Forelimb muscle (tissue), 1 donor: ENCODE measurements at regions not wholly inside any gene's neighbourhood (a gene's known extent, or its start where the extent isn't known, plus 50 kb on each side); places are given as distances from the start of the nearest gene placed in this dataset.

ENCODE experiments used
- DNase-seq: peaks from one replicate; pipeline ENCODE4 v3.0.0-alpha.2; 2013; ENCODE audit warnings: low read depth

DNA sequence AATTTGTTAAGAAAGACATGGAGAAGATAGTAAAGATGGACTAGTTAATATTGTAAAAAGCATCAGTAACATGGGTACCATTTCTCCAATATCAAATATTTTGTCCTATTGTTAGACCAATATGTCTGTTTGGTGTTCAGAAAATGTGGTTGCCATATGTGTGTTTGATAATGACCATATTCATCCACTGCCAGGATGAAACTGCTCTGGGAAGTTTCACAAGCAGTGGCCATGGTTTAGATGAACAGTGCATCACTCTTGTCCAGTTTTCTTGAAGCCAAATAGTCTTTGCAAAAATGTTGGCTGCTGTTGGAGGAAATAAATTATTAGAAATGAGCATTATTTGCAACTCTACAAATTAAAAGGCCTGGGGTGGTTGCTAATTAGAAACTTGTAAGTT is 333.8 kb downstream of the NUF2 start:
- no peak for DNase-seq

DNA sequence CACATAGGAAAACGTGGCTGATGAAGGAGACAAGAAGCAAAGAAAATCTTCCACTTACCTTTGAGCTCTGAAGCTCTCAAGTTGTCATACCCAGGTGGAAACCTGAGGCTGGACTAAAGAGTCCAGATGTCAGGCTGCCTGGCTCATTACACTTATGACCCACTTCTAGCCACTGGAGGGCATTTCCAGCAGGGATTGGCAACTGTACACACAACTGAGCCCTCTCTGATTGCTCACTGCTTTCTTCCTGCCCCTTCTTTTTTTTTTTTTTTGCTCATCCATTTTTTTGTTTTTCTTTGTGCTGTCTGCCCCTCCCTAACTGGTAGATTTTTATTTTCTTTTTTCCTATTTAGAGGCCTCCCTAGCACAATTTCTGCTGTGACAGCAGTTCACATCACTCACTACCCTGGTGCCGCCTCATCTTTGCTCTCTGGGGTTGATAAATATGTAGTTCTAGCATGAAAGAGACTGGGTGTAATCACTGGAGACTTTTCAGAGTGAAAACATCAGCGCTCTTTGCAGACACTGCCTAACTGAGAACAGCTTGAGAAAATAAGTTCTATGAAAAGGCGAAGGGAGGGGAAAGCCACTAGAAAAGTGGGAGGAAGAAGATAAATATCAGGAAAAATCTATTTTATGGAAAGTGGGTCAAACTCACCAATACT is 334.5 kb downstream of the NUF2 start:
- no peak for DNase-seq

DNA sequence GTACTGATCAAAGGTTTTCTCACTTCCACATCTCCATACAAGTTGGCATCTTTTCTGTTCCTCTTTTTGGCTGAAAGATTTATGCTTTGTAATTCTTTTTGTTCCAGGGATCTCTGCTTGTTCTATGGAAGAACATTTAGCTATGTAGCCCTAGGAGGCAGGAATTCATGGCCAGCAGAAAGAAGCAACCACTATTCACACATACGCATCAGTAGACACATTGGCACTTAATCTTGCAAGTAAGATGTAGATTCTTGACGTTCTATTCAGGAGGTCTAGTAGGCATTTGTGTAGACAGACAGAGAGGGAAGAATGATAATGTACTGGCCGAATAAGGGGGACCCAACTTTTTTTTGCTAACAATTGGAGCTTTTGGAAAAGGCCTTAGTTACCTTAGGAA is 336.0 kb downstream of the NUF2 start:
- no peak for DNase-seq

DNA sequence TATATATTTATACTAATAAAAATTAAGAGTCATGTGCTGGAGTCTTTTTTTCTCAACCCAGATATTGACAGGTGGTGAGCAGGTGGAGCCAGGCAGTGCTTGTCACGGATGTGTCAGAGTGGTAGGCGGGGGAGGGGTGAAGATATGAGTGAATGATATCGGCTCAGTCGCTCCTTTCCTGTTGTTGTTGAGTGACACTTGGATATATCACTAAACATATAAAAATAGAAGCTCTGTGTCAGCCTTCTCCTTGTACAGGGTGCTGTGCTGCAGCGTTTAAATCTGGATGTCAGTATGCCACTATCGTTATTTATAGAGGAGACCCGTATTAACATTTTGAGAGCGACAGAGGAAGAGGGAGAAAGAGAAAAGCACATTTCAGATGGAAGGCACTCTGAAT is 339.6 kb downstream of the NUF2 start:
- DNase-seq = no peak

DNA sequence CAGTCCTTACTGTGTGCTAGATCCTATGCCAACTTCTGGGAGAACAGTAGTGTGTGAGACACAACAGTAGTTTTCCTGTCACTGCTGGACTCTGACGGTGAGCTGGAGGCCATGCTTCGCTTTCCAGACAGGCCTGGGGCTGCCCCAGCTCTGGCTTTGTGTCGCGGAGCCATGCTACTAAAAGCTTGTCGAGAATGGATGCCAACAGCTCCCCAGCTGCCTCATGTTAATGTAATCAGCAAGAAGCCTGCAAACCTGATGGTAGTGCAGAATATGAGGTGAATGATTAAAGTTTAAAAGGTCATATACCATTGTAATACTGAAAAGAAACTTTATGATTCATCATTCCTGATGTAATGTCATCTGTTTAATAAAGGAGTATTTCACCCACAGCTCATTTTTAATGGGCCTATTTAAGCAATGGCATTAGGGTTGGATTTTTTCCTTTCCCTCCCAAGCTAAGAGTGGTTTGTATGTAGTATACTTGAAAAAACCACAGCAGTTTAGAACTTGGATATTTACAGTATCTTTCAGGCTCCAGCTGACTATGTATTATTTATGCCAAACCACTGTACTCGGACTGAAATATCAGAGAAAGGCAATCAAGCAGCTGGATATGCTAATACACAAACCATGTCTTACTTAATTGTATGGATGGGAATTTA is 343.0 kb downstream of the NUF2 start:
- no peak for DNase-seq

DNA sequence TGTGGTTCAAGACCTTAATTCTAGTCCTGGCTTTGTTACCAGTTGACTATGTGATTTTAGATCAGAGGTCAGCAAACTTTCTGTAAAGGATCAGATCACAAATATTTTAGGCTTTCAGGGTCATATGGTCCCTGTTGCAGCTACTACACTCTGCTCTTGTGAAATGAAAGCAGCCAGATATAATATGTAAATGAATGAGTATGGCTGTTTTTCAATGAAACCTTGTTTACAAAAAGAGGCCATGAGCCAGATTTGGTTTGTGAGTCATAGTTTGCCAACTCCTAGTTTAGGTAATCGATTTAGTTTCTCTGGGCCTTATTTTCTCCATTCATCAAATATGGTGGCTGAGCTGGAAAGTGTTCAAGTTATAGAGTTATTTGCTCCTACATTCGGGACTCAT is 346.7 kb downstream of the NUF2 start:
- no peak for DNase-seq

DNA sequence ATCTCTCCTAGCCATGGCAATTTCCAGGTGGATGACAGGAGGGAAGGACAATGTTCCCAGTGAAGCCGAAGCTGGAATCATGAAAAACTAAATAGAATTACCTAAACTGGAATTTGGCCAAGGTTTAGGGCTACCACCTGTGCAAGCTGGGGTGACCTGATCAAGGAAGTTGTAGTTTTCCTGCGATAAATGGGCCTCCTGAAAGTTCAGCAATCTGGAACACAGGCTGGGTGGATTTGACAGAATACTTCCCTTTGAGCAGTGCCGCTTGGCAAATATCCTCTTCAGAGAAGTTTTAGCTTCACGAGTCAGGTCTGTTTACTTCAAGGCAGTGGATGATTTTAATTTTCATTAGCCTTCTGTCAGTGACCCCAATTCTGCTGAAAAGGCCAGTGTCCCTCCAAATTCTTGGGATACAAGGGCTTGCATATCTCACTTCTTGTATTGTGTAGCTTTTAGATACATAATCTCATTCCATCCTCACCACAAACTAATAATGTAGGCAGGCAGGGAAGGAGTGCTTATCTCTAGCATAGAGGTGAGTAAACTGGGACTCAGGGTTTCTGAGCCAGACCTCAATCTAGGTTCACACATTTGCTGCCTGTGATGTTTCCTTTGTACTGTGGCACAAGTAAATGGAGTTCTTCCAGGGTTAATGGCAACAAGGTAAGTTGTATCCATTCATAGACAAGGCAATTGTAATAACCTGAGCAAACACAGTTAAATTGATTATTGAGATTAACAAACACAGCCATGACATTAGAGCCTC is 349.4 kb downstream of the NUF2 start:
- no peak for DNase-seq

DNA sequence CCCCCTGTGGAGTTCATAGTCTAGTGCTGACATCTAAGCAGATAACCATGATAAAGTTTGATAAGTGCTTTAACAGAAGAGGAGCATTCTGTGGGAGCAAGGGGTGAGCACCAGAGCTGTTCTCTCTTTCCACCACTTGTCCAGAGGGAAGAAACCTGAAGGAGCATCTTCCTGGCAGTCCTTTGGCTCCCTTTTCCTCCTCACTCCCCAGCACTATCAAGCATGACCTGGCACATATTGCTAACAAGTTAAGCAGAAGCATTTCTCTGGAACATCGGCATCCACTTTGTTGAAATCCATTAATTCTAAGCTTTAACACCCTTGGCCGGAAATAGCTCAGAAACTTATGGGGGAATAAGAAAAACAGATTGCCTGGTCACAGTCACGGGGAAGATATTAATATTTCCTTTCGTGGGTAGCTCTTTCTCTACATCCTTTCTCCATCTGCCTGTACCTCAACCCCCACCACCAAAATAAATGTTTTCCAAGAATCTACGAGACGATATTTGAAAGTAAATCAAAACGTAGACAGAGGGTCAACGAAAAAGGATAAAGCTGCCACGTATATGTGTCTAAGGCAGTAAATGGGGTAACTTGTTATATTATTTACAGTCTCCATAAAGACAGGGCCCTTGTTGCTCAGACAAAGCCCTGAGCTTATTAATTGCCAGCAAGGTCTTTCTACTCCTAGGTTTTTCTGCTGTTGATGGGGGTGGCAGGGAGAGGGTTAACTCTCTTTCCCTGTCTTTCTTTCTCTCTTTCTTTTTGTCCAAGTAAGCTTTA is 351.4 kb downstream of the NUF2 start:
- no peak for DNase-seq

DNA sequence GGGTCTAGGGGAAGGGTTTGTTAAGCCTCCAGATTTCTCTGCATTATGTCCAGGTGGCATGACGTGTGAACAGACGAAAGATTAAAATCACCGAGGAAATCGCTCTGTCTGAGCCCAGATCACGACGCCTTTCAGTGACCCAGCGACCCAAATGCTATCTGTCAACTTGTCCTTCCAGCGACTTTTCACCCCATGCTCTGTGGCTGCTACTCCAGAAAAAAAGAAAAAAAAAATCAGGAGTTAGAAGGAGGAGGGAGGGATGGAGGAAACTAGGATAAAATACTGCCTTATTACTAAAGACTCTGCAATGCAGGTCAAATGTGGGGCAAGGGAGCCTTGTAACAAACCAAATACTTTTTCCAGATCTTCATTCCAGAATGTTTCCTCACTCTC is 352.0 kb downstream of the NUF2 start:
- peak; percentile 16 for DNase-seq

DNA sequence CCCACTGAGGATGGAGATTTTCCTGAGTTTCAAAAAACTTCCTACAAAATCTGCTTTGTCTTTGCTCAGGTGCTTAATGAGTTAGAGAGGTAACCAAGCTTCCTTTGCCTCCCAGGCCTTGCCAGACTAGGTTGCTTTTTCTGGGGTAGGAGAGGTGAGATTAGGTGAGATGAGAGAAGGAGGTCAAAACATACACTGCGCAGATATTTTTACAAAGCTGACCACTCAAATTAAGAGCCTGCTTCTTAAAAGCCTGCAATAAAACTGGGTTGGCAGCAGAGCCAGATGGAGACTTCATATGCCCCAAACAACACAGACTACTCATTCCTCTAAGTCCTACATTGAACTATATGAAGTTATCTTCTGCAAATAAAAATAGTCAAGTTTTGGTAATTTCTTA is 352.5 kb downstream of the NUF2 start:
- no peak for DNase-seq

DNA sequence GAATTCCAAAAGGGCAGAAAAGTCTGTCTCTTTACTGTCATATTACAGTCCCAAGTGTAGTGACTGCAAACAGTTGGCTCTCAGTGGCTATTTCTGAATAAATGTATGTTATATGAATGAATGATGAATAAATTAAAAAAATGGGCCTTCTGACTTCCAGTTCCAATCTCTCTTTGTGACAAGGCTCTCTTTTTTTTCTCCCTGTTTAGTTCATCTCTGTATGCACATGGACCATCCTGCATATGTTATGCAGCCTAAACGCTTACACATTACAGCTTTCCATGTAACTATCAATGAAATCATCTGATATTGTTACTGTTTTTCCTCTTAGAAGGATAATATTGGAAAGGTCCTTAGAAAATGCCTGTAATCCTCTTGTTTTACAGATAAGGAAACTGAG is 363.0 kb downstream of the NUF2 start:
- no peak for DNase-seq

DNA sequence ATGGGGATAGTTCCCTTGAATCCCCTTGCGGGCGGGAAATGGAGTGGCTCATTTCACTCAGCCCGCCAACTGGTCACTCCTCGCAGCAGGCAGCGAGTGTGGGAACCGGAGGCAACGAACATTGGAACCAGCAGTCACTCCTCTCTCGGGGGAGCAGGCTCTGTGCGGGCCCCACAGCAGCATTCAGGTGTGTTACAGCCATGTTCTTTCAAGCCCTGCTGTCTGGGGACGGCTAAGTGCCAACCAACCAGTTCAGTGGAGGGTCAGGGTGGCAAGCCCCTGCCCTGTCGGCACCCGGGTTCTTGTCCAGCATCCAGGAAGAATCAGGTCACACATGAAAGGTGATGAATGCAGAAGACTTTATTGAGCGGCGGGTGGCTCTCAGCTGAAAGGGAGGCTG is 370.5 kb downstream of the NUF2 start:
- no peak for DNase-seq

DNA sequence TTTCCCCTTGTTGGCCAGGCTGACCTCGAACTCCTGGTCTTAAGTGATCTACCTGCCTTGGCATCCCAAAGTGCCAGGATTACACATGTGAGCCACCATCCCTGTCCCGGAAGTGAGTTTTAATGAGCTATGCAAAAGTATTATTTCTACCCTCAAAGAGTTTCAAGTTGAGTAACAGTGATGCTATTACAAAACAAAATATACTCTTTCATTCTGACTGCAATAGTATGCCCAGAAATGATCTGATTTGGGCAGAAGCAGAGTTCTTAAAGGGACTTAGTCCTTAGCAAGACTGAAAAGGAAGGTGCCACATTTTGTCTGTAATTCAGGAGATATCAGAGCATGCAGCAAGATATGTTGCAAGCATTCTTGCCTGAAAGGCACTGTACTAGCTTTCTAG is 375.4 kb downstream of the NUF2 start:
- DNase-seq = no peak

DNA sequence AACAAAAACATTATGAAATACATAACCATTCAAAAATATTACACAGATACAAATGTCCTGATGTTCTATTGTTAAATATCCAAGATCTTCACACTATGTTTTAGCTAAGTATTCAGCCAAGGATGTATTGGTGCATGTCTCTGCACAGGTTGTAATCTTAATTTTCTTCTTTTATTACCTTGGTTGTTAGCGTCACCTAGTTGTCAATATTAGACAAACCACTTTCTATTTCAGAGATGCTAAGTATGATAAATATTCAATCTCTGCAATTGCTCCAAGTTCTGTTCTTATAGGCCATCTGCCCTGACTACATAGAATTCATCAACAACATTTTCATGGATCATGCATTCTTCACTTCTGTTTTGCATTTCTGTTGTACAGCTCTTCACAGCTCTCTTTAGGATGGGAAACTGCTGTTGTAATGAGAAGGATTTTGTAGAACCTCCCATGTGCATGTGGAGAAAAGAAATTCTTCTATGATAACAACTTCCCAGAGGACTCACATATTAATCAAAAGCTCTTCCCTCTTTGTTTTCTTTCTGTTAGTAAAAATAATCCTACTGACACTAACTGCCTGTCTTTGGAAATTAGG is 380.1 kb downstream of the NUF2 start:
- no peak for DNase-seq

DNA sequence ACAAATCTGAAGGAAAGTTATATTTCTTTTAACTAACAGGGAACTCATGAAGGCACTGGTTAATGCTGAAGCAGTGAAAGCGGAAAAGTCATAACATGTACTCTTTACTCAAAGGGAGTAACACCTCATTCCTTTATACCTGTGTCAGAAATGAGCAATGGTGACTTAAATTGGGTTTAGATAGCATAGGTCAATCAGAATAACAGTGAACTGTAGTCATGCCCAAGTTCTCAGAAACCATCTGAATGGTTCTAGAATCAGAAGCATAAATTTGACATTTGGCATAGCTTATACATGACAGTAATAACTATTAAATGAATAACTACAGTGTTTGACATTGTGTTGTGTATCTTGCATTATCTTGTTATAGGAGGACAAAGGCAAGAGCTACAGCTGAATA is 382.0 kb downstream of the NUF2 start:
- DNase-seq = no peak

DNA sequence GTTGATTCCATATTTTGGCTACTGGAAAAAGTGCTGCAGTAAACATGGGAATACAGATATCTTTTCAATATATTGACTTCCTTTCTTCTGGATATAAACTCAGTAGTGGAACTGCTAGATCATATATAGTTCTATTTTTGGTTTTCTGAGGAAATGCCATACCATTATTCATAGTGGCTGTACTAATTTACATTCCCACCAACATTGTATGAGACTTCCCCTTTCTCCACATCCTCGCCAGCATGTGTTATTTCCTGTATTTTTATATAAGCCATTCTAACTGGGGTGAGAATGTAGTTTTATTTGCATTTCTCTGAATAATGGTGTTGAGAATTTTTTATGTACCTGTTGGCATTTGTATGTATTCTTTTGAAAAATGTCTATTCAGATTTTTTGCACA is 385.2 kb downstream of the NUF2 start:
- no peak for DNase-seq

DNA sequence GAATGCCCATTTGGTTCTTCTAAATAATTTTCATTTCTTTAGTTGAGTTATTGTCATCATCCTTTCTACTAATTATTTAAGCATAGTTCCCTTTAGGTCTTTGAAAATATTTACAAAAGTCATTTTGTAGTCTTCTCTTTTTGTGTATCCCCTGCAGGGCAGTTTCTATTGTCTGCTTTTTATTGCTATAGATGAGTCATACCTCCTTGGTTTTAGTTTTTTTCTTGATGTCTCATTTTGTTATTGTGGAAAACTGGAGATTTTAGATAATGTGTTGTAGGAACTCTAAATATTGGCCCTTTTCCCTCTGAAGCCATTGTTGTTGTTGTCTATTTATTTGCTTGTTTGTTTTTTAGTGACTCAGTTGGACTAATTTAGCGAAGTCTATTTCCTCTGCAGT is 387.9 kb downstream of the NUF2 start:
- no peak for DNase-seq

DNA sequence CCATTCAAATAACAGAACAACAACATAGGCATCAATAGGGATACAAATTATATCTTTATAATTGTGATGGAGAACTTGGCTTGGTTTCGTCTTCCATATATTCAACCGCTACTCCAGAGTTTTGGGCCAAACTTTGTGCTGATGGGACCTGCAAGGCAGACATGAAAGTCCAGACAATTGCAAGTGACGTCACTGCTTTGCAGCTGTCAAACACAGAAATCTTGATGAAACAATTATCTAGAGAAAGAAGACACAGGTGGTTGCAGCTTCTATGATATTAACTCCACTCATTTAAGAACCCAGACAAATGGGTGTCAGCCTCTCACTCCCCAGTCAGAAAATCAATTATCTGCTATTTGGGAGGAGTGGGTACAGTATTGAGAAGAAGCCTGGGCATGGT is 390.6 kb downstream of the NUF2 start:
- no peak for DNase-seq

DNA sequence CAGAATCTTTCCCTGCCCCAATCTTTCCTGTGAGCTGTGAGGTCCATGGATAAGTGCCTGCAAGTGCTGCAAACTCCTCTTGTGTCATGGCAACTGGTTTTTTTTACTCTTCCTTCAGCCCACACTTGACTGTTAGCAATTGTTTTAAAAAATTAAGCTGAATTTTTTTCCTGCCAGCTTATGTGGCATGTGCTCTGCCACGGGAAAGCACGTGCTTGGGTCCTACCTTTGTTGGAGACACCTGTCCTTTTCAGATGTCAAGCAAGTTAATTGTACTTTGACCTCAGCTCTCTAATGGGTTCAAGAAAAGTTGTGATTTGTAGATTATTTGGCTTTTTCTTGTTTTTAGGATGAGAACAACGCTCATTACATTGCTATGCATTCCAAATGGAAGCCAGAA is 398.5 kb downstream of the NUF2 start:
- no peak for DNase-seq

DNA sequence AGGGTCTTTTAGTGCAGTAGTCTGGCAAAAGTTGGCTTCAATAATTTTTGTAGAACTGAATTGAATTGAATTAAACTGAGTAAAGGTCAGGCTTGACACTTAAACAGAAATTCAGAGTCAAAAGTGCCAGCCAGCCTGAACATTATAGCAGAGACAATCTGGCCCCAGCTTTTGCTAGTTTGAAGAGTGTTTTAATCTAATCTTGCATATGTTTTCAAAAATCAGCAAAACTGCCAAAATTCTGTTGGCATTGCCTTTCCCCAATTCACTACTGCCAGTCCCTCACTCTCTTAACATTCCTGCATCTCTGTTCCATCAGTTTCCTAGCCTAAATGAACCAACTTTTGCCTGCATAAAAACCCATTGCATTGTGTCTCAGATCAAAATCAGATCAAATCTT is 403.8 kb downstream of the NUF2 start:
- no peak for DNase-seq

DNA sequence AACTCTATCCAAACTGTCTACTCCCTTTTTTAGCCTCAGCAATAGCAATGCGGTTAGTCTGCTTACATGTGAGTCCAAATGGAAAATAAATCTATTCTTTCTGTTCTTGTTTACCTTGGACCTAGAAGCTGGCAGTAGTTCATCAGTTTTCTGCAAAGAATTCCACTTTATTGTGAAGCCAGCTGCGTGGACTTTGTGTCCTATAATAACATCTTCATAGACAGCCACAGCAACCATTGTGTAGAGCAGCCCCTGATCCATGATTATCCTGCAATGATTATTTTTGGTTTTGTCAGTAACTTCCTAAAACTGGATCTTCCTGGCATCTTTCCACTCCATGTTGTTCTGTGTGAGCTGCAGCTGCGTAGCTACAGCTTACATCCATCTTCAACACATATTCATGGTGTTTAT is 408.7 kb downstream of the NUF2 start:
- DNase-seq = peak; percentile 11

DNA sequence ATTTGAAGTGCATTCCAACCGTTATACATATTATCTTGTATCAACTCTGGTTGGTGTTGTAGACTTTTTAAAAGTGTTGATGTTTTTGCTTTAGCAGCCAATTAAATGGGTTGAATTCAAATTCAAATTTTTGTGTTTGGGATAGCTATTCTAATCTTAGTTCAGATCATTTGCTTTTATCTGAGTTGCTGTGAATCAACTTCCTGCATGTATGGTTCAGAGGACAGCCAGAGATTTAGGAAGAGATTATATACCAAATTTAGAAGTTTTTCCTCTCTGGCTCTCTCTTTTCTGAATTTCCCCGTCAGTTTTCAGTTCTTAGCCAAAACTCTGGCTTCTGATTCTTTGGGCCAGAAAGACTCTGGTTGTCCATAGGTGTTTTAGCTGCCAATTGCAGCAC is 415.5 kb downstream of the NUF2 start:
- DNase-seq = no peak
